HEK293 (cell line): ENCODE measurements at regions not wholly inside any gene's neighbourhood (a gene's known extent, or its start where the extent isn't known, plus 50 kb on each side); places are given as distances from the start of the nearest gene placed in this dataset.

Source experiments
- CTCF ChIA-PET: fragments of 350-600 bp; formaldehyde crosslinking; extraction: SDS; loops from one replicate; lab custom pipeline; 2021; ENCODE audit warnings: antibody characterized with exemption; lab: Yijun Ruan, JAX
- POLR2A ChIA-PET: fragments of 300-600 bp; formaldehyde crosslinking; extraction: SDS; loops from one replicate; lab custom pipeline; 2020; ENCODE audit warnings: antibody characterized with exemption, inconsistent platforms; lab: Yijun Ruan, JAX
- H3K27ac ChIP-seq: fragments of 200-500 bp; sonication (Bioruptor generic); 2 replicates; pipeline ENCODE4 v1.5.1; 2014; ENCODE audit warnings: low read depth, low read length, control low read depth, inconsistent platforms; ENCODE audit errors: extremely low read depth
- H3K36me3 ChIP-seq, 2 experiments: fragments of 200-500 bp in 1 of 2; sonication (Bioruptor generic) in 1 of 2; 1 replicate in 1 of 2; 2 replicates in 1 of 2; pipeline ENCODE4 v1.5.1; 2014 to 2017; ENCODE audit warnings: inconsistent platforms in 2 of 2, low read length in 2 of 2; ENCODE audit not compliant: control insufficient read depth in 2 of 2, insufficient read depth in 1 of 2
- H3K4me1 ChIP-seq: fragments of 200-500 bp; sonication (Bioruptor generic); 2 replicates; pipeline ENCODE4 v1.5.1; 2014; ENCODE audit warnings: mild to moderate bottlenecking, low read length, inconsistent platforms; ENCODE audit not compliant: control insufficient read depth, insufficient read depth
- H3K4me3 ChIP-seq: 2 replicates; pipeline ENCODE4 v1.5.1; 2011; ENCODE audit warnings: low read depth, mild to moderate bottlenecking, control low read depth, low read length, moderate library complexity
- H3K9me3 ChIP-seq: fragments of 200-500 bp; sonication (Bioruptor generic); 2 replicates; pipeline ENCODE4 v1.5.1; 2014; ENCODE audit warnings: low read depth, low read length, inconsistent platforms; ENCODE audit not compliant: control insufficient read depth, insufficient read depth
- EGR2 ChIP-seq: fragments of 450-650 bp; formaldehyde crosslinking; IDR thresholded peaks from 2 replicates; pipeline ENCODE4 v1.5.1; 2016; ENCODE audit warnings: low read depth, missing biosample characterization, missing genetic modification characterization
- GFI1B ChIP-seq: fragments of 450-650 bp; formaldehyde crosslinking; IDR thresholded peaks from 2 replicates; pipeline ENCODE4 v1.5.1; 2016; ENCODE audit warnings: missing biosample characterization, missing genetic modification characterization
- GLI4 ChIP-seq: fragments of 450-650 bp; formaldehyde crosslinking; IDR thresholded peaks from 2 replicates; pipeline ENCODE4 v1.5.1; 2016; ENCODE audit warnings: missing biosample characterization, missing genetic modification characterization
- KLF16 ChIP-seq: fragments of 450-650 bp; formaldehyde crosslinking; IDR thresholded peaks from 2 replicates; pipeline ENCODE4 v1.5.1; 2017; ENCODE audit warnings: missing biosample characterization, missing genetic modification characterization
- KLF9 ChIP-seq: fragments of 450-650 bp; formaldehyde crosslinking; IDR thresholded peaks from 2 replicates; pipeline ENCODE4 v1.5.1; 2016; ENCODE audit warnings: missing biosample characterization, missing genetic modification characterization, low read depth
- REPIN1 ChIP-seq: fragments of 450-650 bp; formaldehyde crosslinking; IDR thresholded peaks from 2 replicates; pipeline ENCODE4 v1.5.1; 2017; ENCODE audit warnings: missing biosample characterization, missing genetic modification characterization, low read depth
- TCF7L2 ChIP-seq: IDR thresholded peaks from 2 replicates; pipeline ENCODE4 v1.6.1; 2011; ENCODE audit warnings: low read depth, mild to moderate bottlenecking, inconsistent platforms, low read length, moderate library complexity, borderline replicate concordance
- ZBTB1 ChIP-seq: fragments of 450-650 bp; formaldehyde crosslinking; IDR thresholded peaks from 2 replicates; pipeline ENCODE4 v1.5.1; 2016; ENCODE audit warnings: missing biosample characterization, missing genetic modification characterization
- ZBTB17 ChIP-seq: fragments of 450-650 bp; formaldehyde crosslinking; IDR thresholded peaks from 2 replicates; pipeline ENCODE4 v1.5.1; 2016; ENCODE audit warnings: missing biosample characterization, missing genetic modification characterization
- ZEB2 ChIP-seq: fragments of 450-650 bp; formaldehyde crosslinking; IDR thresholded peaks from 2 replicates; pipeline ENCODE4 v1.5.1; 2016; ENCODE audit warnings: missing biosample characterization, missing genetic modification characterization
- ZFP69B ChIP-seq: fragments of 450-650 bp; formaldehyde crosslinking; IDR thresholded peaks from 2 replicates; pipeline ENCODE4 v1.5.1; 2016; ENCODE audit warnings: missing biosample characterization, missing genetic modification characterization
- ZNF133 ChIP-seq: fragments of 450-650 bp; formaldehyde crosslinking; IDR thresholded peaks from 2 replicates; pipeline ENCODE4 v1.5.1; 2016; ENCODE audit warnings: missing biosample characterization, missing genetic modification characterization
- ZNF157 ChIP-seq: fragments of 450-650 bp; formaldehyde crosslinking; IDR thresholded peaks from 2 replicates; pipeline ENCODE4 v1.5.1; 2016; ENCODE audit warnings: missing biosample characterization, missing genetic modification characterization
- ZNF26 ChIP-seq: fragments of 450-650 bp; formaldehyde crosslinking; IDR thresholded peaks from 2 replicates; pipeline ENCODE4 v1.5.1; 2016; ENCODE audit warnings: missing biosample characterization, missing genetic modification characterization
- ZNF266 ChIP-seq: fragments of 450-650 bp; formaldehyde crosslinking; IDR thresholded peaks from 2 replicates; pipeline ENCODE4 v1.5.1; 2016; ENCODE audit warnings: missing biosample characterization, missing genetic modification characterization, low read depth
- ZNF302 ChIP-seq: fragments of 450-650 bp; formaldehyde crosslinking; IDR thresholded peaks from 2 replicates; pipeline ENCODE4 v1.5.1; 2016; ENCODE audit warnings: missing biosample characterization, missing genetic modification characterization, low read depth
- ZNF341 ChIP-seq: fragments of 450-650 bp; formaldehyde crosslinking; IDR thresholded peaks from 2 replicates; pipeline ENCODE4; 2016; ENCODE audit warnings: low read depth, missing biosample characterization, missing genetic modification characterization
- ZNF37A ChIP-seq: fragments of 450-650 bp; IDR thresholded peaks from 2 replicates; pipeline ENCODE4 v1.5.1; 2018; ENCODE audit warnings: missing biosample characterization, missing genetic modification characterization
- ZNF394 ChIP-seq: fragments of 450-650 bp; formaldehyde crosslinking; IDR thresholded peaks from 2 replicates; pipeline ENCODE4 v1.5.1; 2016; ENCODE audit warnings: missing biosample characterization, missing genetic modification characterization, mild to moderate bottlenecking, moderate library complexity, borderline replicate concordance
- ZNF426 ChIP-seq: fragments of 450-650 bp; formaldehyde crosslinking; IDR thresholded peaks from 2 replicates; pipeline ENCODE4 v1.5.1; 2017; ENCODE audit warnings: missing biosample characterization, missing genetic modification characterization, mild to moderate bottlenecking, inconsistent platforms, moderate library complexity
- ZNF433 ChIP-seq: fragments of 450-650 bp; formaldehyde crosslinking; IDR thresholded peaks from 2 replicates; pipeline ENCODE4 v1.5.1; 2016; ENCODE audit warnings: missing biosample characterization, missing genetic modification characterization, low read depth
- ZNF510 ChIP-seq: fragments of 450-650 bp; formaldehyde crosslinking; IDR thresholded peaks from 2 replicates; pipeline ENCODE4 v1.5.1; 2018; ENCODE audit warnings: mild to moderate bottlenecking, missing genetic modification characterization, missing biosample characterization; ENCODE audit not compliant: insufficient replicate concordance
- ZNF626 ChIP-seq: fragments of 450-650 bp; sonication (Bioruptor Pico); formaldehyde crosslinking; IDR thresholded peaks from 2 replicates; pipeline ENCODE4 v1.5.1; 2018; ENCODE audit warnings: missing biosample characterization, missing genetic modification characterization, inconsistent platforms
- ZNF654 ChIP-seq: fragments of 450-650 bp; formaldehyde crosslinking; IDR thresholded peaks from 2 replicates; pipeline ENCODE4 v1.5.1; 2016; ENCODE audit warnings: low read depth, missing biosample characterization, missing genetic modification characterization
- ZNF660 ChIP-seq: fragments of 450-650 bp; IDR thresholded peaks from 2 replicates; pipeline ENCODE4 v1.5.1; 2018; ENCODE audit warnings: missing biosample characterization, mild to moderate bottlenecking, missing genetic modification characterization
- ZNF701 ChIP-seq: fragments of 450-650 bp; formaldehyde crosslinking; IDR thresholded peaks from 2 replicates; pipeline ENCODE4 v1.5.1; 2016; ENCODE audit warnings: missing biosample characterization, missing genetic modification characterization
- ZNF76 ChIP-seq: fragments of 450-650 bp; formaldehyde crosslinking; IDR thresholded peaks from 2 replicates; pipeline ENCODE4; 2016; ENCODE audit warnings: low read depth, missing biosample characterization, missing genetic modification characterization, borderline replicate concordance
- ZNF830 ChIP-seq: fragments of 450-650 bp; IDR thresholded peaks from 2 replicates; pipeline ENCODE4 v1.5.0; 2018; ENCODE audit warnings: missing biosample characterization, missing genetic modification characterization, low read depth, mild to moderate bottlenecking, moderate library complexity
- TF ChIP-seq, protein P1 (sequence below): sonication (generic); formaldehyde crosslinking; IDR thresholded peaks from 2 replicates; pipeline ENCODE4 v1.8.1; 2022; ENCODE audit warnings: mild to moderate bottlenecking, moderate library complexity, missing genetic modification reagents

DNA sequence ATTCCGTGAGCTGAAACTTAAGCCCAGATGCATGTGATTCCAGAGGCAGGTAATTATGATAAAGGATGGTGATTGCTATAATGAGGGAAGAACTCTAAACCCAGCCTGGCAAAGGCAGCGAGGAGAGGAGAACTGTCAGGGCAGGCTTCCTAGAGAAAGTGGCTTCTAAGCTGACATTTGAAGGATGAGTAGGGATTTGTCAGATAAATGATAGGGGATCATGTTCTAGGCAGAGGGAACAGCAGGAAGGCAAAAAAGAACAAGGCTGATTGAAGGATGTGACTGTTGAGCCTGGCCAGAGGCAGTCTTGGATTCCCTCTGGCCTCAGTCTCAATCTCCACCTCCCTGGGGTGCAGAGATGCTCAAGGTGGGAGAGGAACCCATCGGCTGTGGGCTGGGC lies 146.4 kb upstream of the POU3F1 start (continued):
- TF ChIP-seq, protein P1, sequence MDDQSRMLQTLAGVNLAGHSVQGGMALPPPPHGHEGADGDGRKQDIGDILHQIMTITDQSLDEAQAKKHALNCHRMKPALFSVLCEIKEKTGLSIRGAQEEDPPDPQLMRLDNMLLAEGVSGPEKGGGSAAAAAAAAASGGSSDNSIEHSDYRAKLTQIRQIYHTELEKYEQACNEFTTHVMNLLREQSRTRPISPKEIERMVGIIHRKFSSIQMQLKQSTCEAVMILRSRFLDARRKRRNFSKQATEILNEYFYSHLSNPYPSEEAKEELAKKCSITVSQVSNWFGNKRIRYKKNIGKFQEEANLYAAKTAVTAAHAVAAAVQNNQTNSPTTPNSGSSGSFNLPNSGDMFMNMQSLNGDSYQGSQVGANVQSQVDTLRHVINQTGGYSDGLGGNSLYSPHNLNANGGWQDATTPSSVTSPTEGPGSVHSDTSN (CRISPR knock-in tag), result no peak
- no peak for TF ChIP-seq ZNF510 (tag by site-specific recombination)
- no peak for TF ChIP-seq KLF9 (tag by site-specific recombination)
- TF ChIP-seq, all 188 proteins: peak for 0

- TF ChIP-seq ZFP69B (no peak), ZBTB17 (tag by site-specific recombination) (no peak), ZNF660 (tag by site-specific recombination) (no peak), ZNF626 (tag by site-specific recombination) (no peak), ZNF302 (tag by site-specific recombination) (no peak), REPIN1 (tag by site-specific recombination) (no peak), ZNF76 (no peak)
- CTCF ChIA-PET, result no interaction called here
- H3K36me3 ChIP-seq, result no peaks in the 10 kb centered on the region
- H3K4me3 ChIP-seq, result no peak overlapping the region
- H3K9me3 ChIP-seq, result no peaks in the 10 kb centered on the region
- H3K4me1 ChIP-seq, result no peaks in the 10 kb centered on the region
- POLR2A ChIA-PET, result no interaction called here
- H3K27ac ChIP-seq, result no peak overlapping the region
Observed at GRCh38 chr1:38191461-38191860, 144.9 kb upstream of the POU3F1 start.

DNA sequence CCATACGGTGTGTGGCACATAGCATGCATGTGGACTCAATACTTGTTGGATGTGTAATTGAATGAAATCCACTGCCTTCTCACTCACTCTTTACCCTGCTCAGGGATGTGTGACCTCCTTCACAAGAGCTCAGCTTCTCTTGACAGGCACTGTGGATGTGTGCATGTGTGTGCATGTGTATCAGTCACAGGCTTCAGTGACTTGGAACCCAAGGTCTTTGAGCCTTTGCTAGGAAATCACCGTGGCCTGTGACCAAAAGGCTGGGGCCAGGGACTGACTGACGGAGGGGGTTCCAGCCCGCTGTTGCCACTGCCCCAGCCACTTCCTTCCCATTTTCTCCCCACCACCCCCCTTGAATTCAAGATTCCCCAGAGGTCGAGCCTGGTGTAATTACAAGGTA lies 144.4 kb upstream of the POU3F1 start:
- Histone ChIP-seq H3K36me3 (no peaks in the 10 kb centered on the region), H3K4me3 (no peak overlapping the region), H3K27ac (no peak overlapping the region), H3K4me1 (no peaks in the 10 kb centered on the region), H3K9me3 (no peaks in the 10 kb centered on the region)
- TF ChIP-seq ZBTB1 (tag by site-specific recombination) (no peak), ZNF394 (tag by site-specific recombination) (no peak), ZNF701 (tag by site-specific recombination) (no peak), ZNF426 (no peak)
- CTCF ChIA-PET, result no interaction called here
- POLR2A ChIA-PET, result no interaction called here

DNA sequence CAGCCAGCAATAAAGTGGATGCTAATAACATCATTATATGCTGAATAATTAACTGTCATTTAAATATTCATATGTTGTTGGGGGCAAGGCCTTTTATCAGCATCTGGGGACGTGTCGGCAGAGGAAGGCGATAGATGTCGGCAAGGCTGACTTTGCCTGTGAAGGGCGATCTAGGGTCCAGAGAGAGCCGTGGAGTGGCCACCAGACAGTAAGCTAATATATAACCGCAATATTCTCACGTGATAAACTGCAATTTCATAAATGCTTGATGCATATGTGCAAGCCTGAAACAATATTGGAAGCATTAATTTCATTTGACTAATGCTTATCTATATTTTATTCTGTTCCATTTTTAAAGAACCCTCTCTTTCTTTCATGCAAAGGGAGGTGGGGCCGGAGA lies 141.0 kb upstream of the POU3F1 start:
- H3K4me1 ChIP-seq, result no peaks in the 10 kb centered on the region
- CTCF ChIA-PET, result no interaction called here
- no peak overlapping the region for H3K27ac ChIP-seq
- POLR2A ChIA-PET, result no interaction called here
- no peaks in the 10 kb centered on the region for H3K9me3 ChIP-seq
- no peaks in the 10 kb centered on the region for H3K36me3 ChIP-seq
- H3K4me3 ChIP-seq, result no peak overlapping the region
- TF ChIP-seq REPIN1 (tag by site-specific recombination) (no peak), ZNF433 (tag by site-specific recombination) (no peak), GLI4 (tag by site-specific recombination) (no peak), GFI1B (no peak), KLF16 (tag by site-specific recombination) (no peak), ZNF133 (tag by site-specific recombination) (no peak), ZNF830 (tag by site-specific recombination) (no peak), ZNF266 (tag by site-specific recombination) (no peak), ZNF660 (tag by site-specific recombination) (no peak), ZNF341 (tag by site-specific recombination) (no peak), ZNF37A (tag by site-specific recombination) (no peak), ZNF26 (tag by site-specific recombination) (no peak), EGR2 (tag by site-specific recombination) (no peak), TCF7L2 (no peak), ZNF157 (no peak), ZNF654 (no peak), ZEB2 (tag by site-specific recombination) (no peak)
